Gastrocnemius medialis (tissue), 4 donors: ENCODE measurements at regions not wholly inside any gene's neighbourhood (a gene's known extent, or its start where the extent isn't known, plus 50 kb on each side); places are given as distances from the start of the nearest gene placed in this dataset.

ENCODE experiments used
- POLR2A ChIP-seq, 2 donors: fragments of 450-650 bp; IDR thresholded peaks; one replicate each; pipeline ENCODE4 v1.6.1; 2017; ENCODE audit warnings: antibody characterized with exemption in 2 of 2, mild to moderate bottlenecking in 2 of 2, moderate library complexity in 2 of 2
- TF ChIP-seq, protein P1 (sequence below), 5 experiments: fragments of 450-650 bp in 3 of 5; fragments of 200-600 bp in 2 of 5; sonication (generic) in 2 of 5; IDR thresholded peaks in 4 of 5; conservative IDR thresholded peaks in 1 of 5; 1 replicate in 4 of 5; 2 replicates in 1 of 5; pipeline ENCODE4 v1.5.1; 2016 to 2019; ENCODE audit warnings: antibody characterized with exemption in 5 of 5, mild to moderate bottlenecking in 3 of 5, moderate library complexity in 3 of 5

DNA sequence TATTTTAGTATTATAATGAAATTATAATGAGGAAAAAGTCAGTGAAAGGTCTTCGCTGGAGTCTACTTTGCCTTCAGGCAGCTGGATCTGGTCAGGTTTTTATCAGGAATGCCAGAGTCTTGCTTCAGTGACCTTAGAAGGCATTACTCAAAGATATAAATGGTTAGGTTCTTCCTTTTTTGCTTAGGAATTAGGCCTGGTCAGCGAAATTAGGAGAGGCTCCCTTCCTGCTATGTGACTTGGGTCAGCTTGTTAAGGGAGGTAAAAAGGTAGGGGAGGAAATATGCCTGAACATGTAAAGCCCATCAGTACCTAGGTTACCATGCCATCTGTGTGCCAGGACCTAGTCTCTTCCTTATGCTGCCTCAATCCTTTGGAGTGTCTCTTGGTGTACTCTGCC, 115.1 kb downstream of the OTOR start:
- TF ChIP-seq, protein P1, sequence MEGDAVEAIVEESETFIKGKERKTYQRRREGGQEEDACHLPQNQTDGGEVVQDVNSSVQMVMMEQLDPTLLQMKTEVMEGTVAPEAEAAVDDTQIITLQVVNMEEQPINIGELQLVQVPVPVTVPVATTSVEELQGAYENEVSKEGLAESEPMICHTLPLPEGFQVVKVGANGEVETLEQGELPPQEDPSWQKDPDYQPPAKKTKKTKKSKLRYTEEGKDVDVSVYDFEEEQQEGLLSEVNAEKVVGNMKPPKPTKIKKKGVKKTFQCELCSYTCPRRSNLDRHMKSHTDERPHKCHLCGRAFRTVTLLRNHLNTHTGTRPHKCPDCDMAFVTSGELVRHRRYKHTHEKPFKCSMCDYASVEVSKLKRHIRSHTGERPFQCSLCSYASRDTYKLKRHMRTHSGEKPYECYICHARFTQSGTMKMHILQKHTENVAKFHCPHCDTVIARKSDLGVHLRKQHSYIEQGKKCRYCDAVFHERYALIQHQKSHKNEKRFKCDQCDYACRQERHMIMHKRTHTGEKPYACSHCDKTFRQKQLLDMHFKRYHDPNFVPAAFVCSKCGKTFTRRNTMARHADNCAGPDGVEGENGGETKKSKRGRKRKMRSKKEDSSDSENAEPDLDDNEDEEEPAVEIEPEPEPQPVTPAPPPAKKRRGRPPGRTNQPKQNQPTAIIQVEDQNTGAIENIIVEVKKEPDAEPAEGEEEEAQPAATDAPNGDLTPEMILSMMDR (IDR thresholded peaks at IDR 0.05 in 4 of 5, conservative IDR thresholded peaks at IDR 0.05 in 1 of 5): no peak
- TF ChIP-seq POLR2A (IDR thresholded peaks at IDR 0.05): no peak
